GM19438 (cell line): ENCODE measurements at regions not wholly inside any gene's neighbourhood (a gene's known extent, or its start where the extent isn't known, plus 50 kb on each side); places are given as distances from the start of the nearest gene placed in this dataset.
"Not testable (repeated sequence)": the region's sequence is repeated elsewhere in the genome, so short reads cannot be mapped to it uniquely, and the experiment has no call there.

ENCODE experiments used
- ATAC-seq: cut with Tn5 transposase; IDR thresholded peaks from one replicate; pipeline ENCODE4 v1.9.1; 2021; ENCODE audit warnings: low read depth; ENCODE audit not compliant: unreplicated experiment

GRCh38 chr5:62794456-62794855 lies 215.8 kb downstream of the LRRC70 start:
- no peak for ATAC-seq

- no peak for ATAC-seq
These were observed 212.4 kb downstream of the LRRC70 start for GRCh38 chr5:62791059-62791458.

- ATAC-seq: no peak
These were observed 211.7 kb downstream of the LRRC70 start for GRCh38 chr5:62790348-62790747.

- no peak for ATAC-seq
These were observed 207.5 kb downstream of the LRRC70 start for GRCh38 chr5:62786099-62786498.

- no peak for ATAC-seq
These were observed 207.0 kb downstream of the LRRC70 start for GRCh38 chr5:62785588-62785987.

GRCh38 chr5:62783374-62784057 lies 204.9 kb downstream of the LRRC70 start:
- no peak for ATAC-seq

- ATAC-seq: no peak
These were observed 202.3 kb downstream of the LRRC70 start for GRCh38 chr5:62780888-62781287.

- ATAC-seq: no peak
These were observed 201.6 kb downstream of the LRRC70 start for GRCh38 chr5:62780230-62780629.

- no peak for ATAC-seq
These were observed 200.4 kb downstream of the LRRC70 start for GRCh38 chr5:62779010-62779422.

GRCh38 chr5:62778316-62779009 lies 199.8 kb downstream of the LRRC70 start:
- no peak for ATAC-seq

- ATAC-seq: not testable (repeated sequence)
These were observed 198.5 kb downstream of the LRRC70 start for GRCh38 chr5:62777081-62777480.

GRCh38 chr5:62776592-62776991 lies 198.0 kb downstream of the LRRC70 start:
- ATAC-seq: not testable (repeated sequence)

GRCh38 chr5:62773460-62773859 lies 194.8 kb downstream of the LRRC70 start:
- ATAC-seq: no peak

GRCh38 chr5:62771341-62771740 lies 192.7 kb downstream of the LRRC70 start:
- ATAC-seq: no peak

GRCh38 chr5:62767650-62768049 lies 189.0 kb downstream of the LRRC70 start:
- no peak for ATAC-seq

- ATAC-seq: no peak
These were observed 188.5 kb downstream of the LRRC70 start for GRCh38 chr5:62767077-62767476.

- ATAC-seq: no peak
These were observed 183.9 kb downstream of the LRRC70 start for GRCh38 chr5:62762503-62762902.

GRCh38 chr5:62757686-62758085 lies 179.1 kb downstream of the LRRC70 start:
- ATAC-seq: not testable (repeated sequence)

- not testable (repeated sequence) for ATAC-seq
These were observed 174.4 kb downstream of the LRRC70 start for GRCh38 chr5:62752998-62753367.

GRCh38 chr5:62752056-62752997 lies 173.7 kb downstream of the LRRC70 start:
- not testable (repeated sequence) for ATAC-seq

- no peak for ATAC-seq
These were observed 163.6 kb downstream of the LRRC70 start for GRCh38 chr5:62742207-62742606.
